ENCODE measurements at regions not wholly inside any gene's neighbourhood (a gene's known extent, or its start where the extent isn't known, plus 50 kb on each side); places are given as distances from the start of the nearest gene placed in this dataset.

DNA sequence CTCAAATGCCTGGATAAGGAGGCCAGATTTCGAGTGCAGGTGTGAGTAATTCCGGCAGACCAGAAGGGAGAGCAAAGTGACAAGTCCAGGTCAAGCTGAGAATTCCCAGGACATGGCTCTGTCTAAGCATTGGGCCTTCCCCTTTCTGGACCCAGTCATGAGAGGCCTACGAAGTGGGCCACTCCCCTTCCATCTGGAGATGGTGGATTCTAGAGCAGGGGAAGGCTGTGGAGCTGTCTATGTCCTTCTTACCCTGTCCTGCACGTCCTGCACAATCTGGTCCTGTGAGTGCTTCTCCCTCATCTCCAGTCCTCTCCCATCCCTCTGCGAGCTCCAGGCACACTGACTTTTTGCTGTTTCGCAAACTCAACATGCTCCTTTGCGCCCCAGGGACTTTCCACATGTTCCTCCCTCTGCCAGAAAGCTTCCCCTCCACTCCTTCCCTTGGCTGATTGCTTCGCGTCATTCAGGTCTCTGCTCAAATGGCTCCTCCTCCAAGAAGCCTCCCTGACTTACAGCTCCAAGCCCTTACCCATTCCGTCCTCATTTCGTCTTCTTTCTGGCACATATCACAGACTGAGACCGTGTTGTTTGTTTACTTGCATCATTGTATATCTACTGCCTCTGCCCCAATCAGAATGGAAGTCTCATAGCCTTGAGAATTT, 193.2 kb downstream of the URI1 start:
- TF ChIP-seq, protein P1, sequence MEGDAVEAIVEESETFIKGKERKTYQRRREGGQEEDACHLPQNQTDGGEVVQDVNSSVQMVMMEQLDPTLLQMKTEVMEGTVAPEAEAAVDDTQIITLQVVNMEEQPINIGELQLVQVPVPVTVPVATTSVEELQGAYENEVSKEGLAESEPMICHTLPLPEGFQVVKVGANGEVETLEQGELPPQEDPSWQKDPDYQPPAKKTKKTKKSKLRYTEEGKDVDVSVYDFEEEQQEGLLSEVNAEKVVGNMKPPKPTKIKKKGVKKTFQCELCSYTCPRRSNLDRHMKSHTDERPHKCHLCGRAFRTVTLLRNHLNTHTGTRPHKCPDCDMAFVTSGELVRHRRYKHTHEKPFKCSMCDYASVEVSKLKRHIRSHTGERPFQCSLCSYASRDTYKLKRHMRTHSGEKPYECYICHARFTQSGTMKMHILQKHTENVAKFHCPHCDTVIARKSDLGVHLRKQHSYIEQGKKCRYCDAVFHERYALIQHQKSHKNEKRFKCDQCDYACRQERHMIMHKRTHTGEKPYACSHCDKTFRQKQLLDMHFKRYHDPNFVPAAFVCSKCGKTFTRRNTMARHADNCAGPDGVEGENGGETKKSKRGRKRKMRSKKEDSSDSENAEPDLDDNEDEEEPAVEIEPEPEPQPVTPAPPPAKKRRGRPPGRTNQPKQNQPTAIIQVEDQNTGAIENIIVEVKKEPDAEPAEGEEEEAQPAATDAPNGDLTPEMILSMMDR (IDR thresholded peaks at IDR 0.05; ENCODE audit: control insufficient read depth, insufficient read depth, low read depth, low read length, missing control alignments), result no peak
- no peak overlapping the region for H3K4me3 ChIP-seq (ENCODE audit: control insufficient read depth, low read depth, low read length)
- no peak for DNase-seq (ENCODE audit: low read depth)

GRCh38 chr19:30135797-30136196, 193.8 kb downstream of the URI1 start:
- DNase-seq (ENCODE audit: low read depth), result no peak
- TF ChIP-seq, protein P1 (IDR thresholded peaks at IDR 0.05; ENCODE audit: control insufficient read depth, insufficient read depth, low read depth, low read length, missing control alignments), result no peak
- H3K4me3 ChIP-seq (ENCODE audit: control insufficient read depth, low read depth, low read length), result no peak overlapping the region

DNA sequence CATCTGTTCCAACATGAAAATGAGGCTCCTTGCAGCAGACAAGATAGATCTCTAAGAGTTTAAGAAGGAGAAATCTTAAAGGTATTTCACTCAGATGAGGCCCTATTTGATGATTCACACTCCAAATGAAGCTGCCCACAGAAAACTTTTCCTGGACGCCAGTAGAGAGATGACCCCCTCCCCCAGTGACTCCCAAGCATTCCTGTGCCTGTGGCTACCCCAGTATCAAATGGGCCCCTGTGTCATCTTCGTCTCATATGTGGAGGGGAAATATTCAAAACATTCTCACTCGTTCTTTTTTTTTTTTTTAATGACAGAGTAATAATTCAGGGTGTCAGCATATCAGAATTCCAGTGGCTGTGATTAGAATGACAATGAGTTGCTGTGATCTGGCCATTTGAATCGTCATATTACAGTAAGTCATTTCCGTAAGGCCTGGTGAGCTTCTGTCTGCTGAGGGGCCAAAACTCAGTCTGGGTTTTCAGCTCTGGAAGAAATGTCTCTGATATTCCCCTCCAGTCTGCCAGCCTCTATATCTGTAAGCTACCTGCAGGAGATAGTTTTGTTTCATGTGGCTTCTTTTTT, 194.7 kb downstream of the URI1 start:
- TF ChIP-seq, protein P1 (IDR thresholded peaks at IDR 0.05; ENCODE audit: control insufficient read depth, insufficient read depth, low read depth, low read length, missing control alignments), result no peak
- DNase-seq (ENCODE audit: low read depth), result no peak
- H3K4me3 ChIP-seq (ENCODE audit: control insufficient read depth, low read depth, low read length), result no peak overlapping the region

DNA sequence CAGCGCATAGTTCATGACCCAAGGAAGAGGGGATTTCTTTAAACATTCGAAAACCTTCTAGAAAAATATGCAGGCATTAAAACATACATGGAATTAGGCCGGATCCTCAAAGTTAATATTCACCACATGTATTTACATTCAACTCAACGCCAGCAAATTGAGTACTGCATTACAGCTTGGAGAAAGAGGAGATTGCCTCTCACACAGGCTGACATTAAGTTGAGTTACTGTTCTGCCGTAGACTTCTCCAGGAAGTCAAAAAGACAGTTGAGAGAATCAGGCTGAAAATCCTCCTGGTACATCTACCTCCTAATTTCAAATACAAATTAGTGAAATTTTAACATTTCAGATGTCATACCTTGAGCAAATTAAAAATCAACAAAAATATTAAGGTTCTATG, 195.7 kb downstream of the URI1 start:
- TF ChIP-seq, protein P1 (IDR thresholded peaks at IDR 0.05; ENCODE audit: control insufficient read depth, insufficient read depth, low read depth, low read length, missing control alignments), result no peak
- no peak overlapping the region for H3K4me3 ChIP-seq (ENCODE audit: control insufficient read depth, low read depth, low read length)
- no peak for DNase-seq (ENCODE audit: low read depth)

DNA sequence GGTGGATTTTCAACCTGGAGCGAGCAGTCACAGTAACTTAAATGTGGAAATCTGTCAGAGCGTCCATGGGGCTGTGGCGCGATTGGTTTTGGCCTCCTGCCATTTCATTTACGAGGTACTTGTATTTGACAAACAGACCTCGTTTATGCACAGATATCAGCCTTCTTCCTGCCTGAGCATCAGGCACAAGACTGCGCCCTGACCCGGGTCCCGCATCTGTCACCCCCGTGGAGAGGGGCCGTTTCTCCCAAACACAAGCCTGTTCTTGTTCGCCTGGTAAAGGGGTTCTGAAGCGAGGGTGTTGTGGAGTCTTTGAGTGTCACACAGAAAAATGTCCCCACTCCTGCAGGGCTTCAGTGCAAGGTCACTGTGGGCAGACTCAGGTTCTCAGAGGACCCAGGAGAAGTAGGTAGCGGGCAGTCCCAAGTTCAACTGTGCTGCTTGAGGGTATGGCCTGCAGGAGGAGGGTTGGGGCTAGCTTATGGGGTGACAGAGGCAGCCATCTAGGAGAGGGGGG, 202.3 kb downstream of the URI1 start:
- TF ChIP-seq, protein P1 (IDR thresholded peaks at IDR 0.05; ENCODE audit: control insufficient read depth, insufficient read depth, low read depth, low read length, missing control alignments), result no peak
- no peak overlapping the region for H3K4me3 ChIP-seq (ENCODE audit: control insufficient read depth, low read depth, low read length)
- DNase-seq (ENCODE audit: low read depth), result no peak

- TF ChIP-seq, protein P1 (IDR thresholded peaks at IDR 0.05; ENCODE audit: control insufficient read depth, insufficient read depth, low read depth, low read length, missing control alignments), result no peak
- no peak overlapping the region for H3K4me3 ChIP-seq (ENCODE audit: control insufficient read depth, low read depth, low read length)
- DNase-seq (ENCODE audit: low read depth), result no peak
Observed at GRCh38 chr19:30144802-30145201, 202.8 kb downstream of the URI1 start.
